GM12875 (cell line): ENCODE measurements at regions not wholly inside any gene's neighbourhood (a gene's known extent, or its start where the extent isn't known, plus 50 kb on each side); places are given as distances from the start of the nearest gene placed in this dataset.

ENCODE experiments used
- H3K4me3 ChIP-seq: one replicate; pipeline ENCODE4 v1.5.1; 2011; ENCODE audit warnings: low read depth, low read length, control low read depth
- TF ChIP-seq, protein P1 (sequence below): IDR thresholded peaks from 2 replicates; pipeline ENCODE4 v1.5.1; 2011; ENCODE audit warnings: low read depth, mild to moderate bottlenecking, control low read depth, inconsistent platforms, low read length, moderate library complexity, borderline replicate concordance; ENCODE audit not compliant: insufficient read depth

DNA sequence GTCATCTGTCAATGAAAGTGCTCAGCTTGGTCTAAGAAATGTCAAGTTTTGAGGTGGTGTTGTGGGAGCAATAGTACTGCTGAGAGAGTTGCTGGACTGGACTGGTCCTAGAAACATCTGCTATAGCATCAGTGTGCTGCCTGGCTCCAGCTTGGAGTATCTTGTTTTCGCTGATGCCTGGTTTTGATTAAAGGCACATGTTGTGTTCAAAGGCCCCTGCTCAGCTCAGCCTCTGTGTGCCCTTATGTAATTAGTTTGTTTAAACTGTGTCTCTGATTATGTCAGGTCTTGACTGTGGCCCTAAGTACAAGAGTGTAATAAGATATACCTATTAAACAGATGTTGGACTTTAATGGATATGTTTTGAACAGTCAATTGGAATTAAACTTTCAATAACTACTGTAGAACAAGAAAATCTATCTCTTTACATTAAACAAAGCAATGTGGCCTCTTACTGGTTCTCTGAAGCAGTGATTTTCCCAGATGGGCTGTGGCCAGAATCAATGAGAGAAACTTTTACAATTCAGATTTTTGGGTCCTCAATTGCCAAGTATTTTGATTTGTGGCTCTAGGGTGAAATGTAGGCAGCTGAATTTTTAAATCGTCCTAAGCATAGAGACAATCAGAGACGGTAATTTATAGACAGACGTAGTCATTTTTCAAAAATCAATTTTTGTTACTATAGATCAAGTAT lies 668.2 kb downstream of the DHX35 start:
- no peak overlapping the region for H3K4me3 ChIP-seq
- TF ChIP-seq, protein P1, sequence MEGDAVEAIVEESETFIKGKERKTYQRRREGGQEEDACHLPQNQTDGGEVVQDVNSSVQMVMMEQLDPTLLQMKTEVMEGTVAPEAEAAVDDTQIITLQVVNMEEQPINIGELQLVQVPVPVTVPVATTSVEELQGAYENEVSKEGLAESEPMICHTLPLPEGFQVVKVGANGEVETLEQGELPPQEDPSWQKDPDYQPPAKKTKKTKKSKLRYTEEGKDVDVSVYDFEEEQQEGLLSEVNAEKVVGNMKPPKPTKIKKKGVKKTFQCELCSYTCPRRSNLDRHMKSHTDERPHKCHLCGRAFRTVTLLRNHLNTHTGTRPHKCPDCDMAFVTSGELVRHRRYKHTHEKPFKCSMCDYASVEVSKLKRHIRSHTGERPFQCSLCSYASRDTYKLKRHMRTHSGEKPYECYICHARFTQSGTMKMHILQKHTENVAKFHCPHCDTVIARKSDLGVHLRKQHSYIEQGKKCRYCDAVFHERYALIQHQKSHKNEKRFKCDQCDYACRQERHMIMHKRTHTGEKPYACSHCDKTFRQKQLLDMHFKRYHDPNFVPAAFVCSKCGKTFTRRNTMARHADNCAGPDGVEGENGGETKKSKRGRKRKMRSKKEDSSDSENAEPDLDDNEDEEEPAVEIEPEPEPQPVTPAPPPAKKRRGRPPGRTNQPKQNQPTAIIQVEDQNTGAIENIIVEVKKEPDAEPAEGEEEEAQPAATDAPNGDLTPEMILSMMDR, result no peak

DNA sequence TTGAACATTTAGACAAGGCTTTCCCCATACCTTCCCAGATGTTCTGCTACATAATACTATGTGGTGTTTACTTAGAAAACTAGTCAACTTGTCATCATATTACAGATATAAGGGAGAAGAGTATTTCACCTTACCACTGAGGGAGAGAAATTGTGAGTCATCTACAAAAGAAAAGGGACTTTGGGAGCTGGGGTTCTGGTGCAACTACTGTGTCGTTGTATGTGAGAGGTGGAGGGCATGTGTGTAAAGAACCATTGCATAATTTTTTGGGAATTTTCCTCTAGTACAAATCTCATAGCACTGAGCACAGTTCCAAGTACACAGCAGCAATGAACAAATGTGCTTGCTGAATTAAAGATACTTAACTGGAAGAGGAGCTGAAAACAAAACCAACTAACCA lies 665.6 kb downstream of the DHX35 start:
- H3K4me3 ChIP-seq, result no peak overlapping the region
- TF ChIP-seq, protein P1, result no peak

DNA sequence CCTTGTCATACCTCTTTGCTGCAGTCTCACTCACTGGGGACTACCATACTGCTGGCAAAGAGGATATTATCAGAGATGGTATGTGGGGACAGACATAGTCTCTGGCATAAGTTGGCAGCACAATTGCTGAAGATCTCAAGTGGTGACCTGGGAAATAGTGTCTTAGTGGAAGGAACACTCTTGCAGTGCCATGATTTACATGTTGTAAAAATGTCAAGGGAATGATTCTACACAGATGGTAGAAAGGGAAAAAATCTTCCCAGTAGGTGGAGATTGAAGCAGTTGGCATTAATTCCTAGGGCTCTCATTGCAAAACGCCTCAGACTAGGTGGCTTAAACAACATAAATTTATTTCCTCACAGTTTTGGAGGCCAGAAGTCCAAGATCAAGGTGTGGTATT lies 662.2 kb downstream of the DHX35 start:
- H3K4me3 ChIP-seq, result no peak overlapping the region
- TF ChIP-seq, protein P1, result no peak

DNA sequence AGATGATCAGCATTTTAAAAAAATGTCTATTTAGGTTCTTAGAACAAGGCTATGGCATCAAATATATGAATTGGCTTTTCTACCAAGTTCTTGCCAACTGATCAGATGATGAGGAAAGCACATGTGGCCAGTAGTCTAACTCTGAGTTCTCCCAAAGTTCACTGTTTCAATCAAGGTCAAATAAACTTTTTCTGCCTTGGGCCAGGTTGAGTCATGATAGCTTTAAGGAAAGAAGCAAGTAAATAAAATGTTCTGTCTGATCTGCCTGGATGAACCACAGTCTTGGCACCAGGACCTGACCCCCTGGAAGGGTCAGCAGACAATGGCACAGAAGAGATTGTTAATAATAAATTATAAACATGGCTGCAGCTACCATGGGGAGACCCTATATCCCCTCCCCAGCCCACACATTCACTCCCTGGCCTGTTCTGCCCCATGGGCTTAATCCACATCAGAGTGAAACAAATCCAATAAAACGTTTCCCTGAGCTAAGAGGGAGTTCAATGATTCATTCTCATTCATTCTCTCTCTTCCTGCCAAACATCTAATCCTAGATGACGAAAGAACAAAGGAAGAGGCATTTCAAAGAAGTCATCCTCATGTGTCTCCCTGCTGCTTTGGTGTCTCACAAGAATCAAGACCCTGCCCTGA lies 661.6 kb downstream of the DHX35 start:
- TF ChIP-seq, protein P1, result no peak
- no peak overlapping the region for H3K4me3 ChIP-seq

DNA sequence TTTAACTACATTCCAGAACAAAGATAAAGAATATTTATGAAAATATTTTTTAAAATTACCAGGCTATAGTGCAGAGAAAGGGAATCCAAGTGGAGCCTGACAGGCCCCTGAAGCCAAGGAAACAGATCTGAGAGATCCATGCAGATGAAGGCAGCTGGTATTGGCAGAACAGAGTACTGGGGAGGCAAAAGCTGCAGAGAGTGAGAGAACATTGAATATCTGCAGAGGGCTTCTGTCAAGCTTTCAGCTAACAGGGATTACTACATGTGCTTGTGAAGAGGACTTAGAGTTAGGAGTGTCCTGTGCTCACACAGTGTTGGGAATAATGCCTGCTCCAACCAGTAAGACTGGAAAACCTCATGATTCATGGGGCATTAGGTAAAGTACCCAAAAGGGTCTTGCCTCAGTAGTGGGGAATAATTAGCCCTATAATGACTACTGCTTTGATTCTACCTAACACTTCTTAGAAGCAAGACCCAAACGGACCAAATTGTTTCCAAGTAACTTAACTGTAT lies 657.2 kb downstream of the DHX35 start:
- no peak overlapping the region for H3K4me3 ChIP-seq
- TF ChIP-seq, protein P1, result no peak

DNA sequence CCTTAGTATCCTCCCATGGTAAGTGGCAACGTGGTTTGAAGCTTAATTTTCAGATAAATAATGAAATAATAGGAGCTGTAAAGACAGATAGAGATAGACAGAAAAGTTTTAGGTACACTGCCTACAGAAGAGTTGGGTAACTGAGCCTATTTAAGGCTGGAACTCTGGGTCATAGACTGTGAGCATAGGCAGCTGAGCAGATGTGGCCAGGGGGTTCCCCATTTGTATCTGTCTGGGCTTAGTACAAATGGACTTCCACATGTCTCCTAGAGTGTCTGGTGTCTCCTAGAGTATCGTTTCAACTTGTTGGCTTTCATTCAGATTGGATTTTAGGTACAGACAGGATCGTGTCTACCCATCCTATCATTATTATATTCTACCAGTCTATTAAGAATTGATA lies 649.8 kb downstream of the DHX35 start:
- TF ChIP-seq, protein P1, result no peak
- H3K4me3 ChIP-seq, result no peak overlapping the region

DNA sequence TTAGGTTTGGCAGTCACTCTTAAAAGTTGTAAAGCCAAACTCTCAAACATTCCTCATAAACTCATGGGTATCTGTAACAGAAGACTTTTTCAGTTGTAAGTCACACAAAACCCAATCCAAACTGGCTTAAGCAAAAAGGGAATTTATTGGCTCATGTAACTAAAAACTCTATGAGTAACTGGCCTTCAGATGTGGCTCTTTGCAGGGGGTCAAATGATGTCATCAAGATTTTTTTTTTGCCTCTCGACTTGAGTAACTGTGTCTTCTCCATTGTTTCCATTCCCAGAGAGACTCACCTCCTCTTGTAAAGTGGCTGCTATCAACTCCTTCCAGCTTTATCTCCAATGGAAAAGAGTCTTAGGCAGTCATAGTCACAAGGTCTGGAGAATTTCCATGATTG lies 645.0 kb downstream of the DHX35 start:
- no peak overlapping the region for H3K4me3 ChIP-seq
- TF ChIP-seq, protein P1, result no peak
